Gastrocnemius medialis (tissue), 4 donors: ENCODE measurements at regions not wholly inside any gene's neighbourhood (a gene's known extent, or its start where the extent isn't known, plus 50 kb on each side); places are given as distances from the start of the nearest gene placed in this dataset.
A peak's percentile ranks its signal among the peaks of the same experiment; 100 is the strongest.

Experiments
- ATAC-seq, 2 donors: fragments of 150-250 bp; one replicate each; pipeline ENCODE4 v1.9.1; 2016
- DNase-seq, 2 donors: peaks; one replicate each; pipeline ENCODE4 v3.0.0-alpha.2; 2019
- H3K27ac ChIP-seq, 4 donors: fragments of 200-600 bp; sonication (generic); 1 replicate in 1 of 4; 2 replicates in 3 of 4; pipeline ENCODE4 v1.5.1; 2016 to 2018; ENCODE audit warnings: mild to moderate bottlenecking in 2 of 4, moderate library complexity in 1 of 4
- H3K27me3 ChIP-seq, 3 donors: fragments of 200-600 bp; sonication (generic) in 2 of 3; 1 replicate in 1 of 3; 2 replicates in 2 of 3; pipeline versions ENCODE4 v1.5.1 to v1.6.0; 2016 to 2019; ENCODE audit warnings: mild to moderate bottlenecking in 1 of 3, moderate library complexity in 1 of 3
- H3K36me3 ChIP-seq, 2 donors: fragments of 200-600 bp; sonication (generic) in 1 of 2; one replicate each; pipeline ENCODE4 v1.5.1; 2017 to 2018
- H3K4me1 ChIP-seq, 2 donors: fragments of 200-600 bp; sonication (generic) in 1 of 2; one replicate each; pipeline ENCODE4 v1.5.1; 2016 to 2017; ENCODE audit warnings: mild to moderate bottlenecking in 2 of 2
- H3K4me3 ChIP-seq, 4 donors: fragments of 200-600 bp; sonication (generic) in 3 of 4; 1 replicate in 1 of 4; 2 replicates in 3 of 4; pipeline ENCODE4 v1.5.1; 2016 to 2019; ENCODE audit warnings: mild to moderate bottlenecking in 2 of 4
- H3K9me3 ChIP-seq, 3 donors: fragments of 200-600 bp; sonication (generic) in 2 of 3; 1 replicate in 1 of 3; 2 replicates in 2 of 3; pipeline ENCODE4 v1.5.1; 2016 to 2019
- POLR2A ChIP-seq, 2 donors: fragments of 450-650 bp; IDR thresholded peaks; one replicate each; pipeline ENCODE4 v1.6.1; 2017; ENCODE audit warnings: antibody characterized with exemption in 2 of 2, mild to moderate bottlenecking in 2 of 2, moderate library complexity in 2 of 2
- in situ Hi-C, 4 donors: fragments of 200-750 bp; cut with MboI; loops; one replicate each; pipeline versions ENCODE4 v1.15.0 to v1.8.0; 2017; ENCODE audit warnings: low sequenced_read_pairs in 4 of 4
- intact Hi-C: fragments of 100-400 bp; cut with DNase I; formaldehyde crosslinking; loops from one replicate; pipeline ENCODE4 v1.15.1; 2023; ENCODE audit warnings: low total_unique reads
- TF ChIP-seq, protein P1 (sequence below), 5 experiments: fragments of 450-650 bp in 3 of 5; fragments of 200-600 bp in 2 of 5; sonication (generic) in 2 of 5; IDR thresholded peaks in 4 of 5; conservative IDR thresholded peaks in 1 of 5; 1 replicate in 4 of 5; 2 replicates in 1 of 5; pipeline ENCODE4 v1.5.1; 2016 to 2019; ENCODE audit warnings: antibody characterized with exemption in 5 of 5, mild to moderate bottlenecking in 3 of 5, moderate library complexity in 3 of 5

DNA sequence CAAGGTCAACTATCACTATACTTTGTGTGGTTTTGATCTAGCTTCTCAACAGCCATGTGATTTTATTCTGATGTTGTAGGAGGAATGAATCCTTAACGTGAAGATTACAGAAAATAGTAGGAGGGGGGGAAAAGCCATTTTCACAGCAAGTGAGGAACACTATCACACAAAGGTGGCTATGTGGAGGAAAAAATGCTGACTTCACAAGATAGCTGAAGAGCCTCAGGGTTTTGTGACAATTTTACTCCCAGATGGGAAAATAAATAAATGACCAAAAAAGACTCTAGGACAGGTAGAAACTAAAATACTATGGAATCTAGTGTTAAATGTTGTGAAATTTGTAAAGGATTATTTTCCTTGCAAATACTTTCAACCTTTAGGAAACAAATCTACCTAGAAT lies 281.0 kb downstream of the ADRA2A start:
- no peak overlapping the region for H3K27ac ChIP-seq
- H3K36me3 ChIP-seq = no peaks in the 10 kb centered on the region
- DNase-seq = no peak
- ATAC-seq = no peak
- in situ Hi-C loops (loop anchor here in 2 of 4 donors (25.0 kb wide), 1 partner anchor 271 kb away; the partner anchor contains the start of gene ADRA2A (in 2 of the 2)), intact Hi-C loops (no loop called here)
- peaks cover 0 to 7% (median 0%) of the 10 kb centered on the region in 3 donors for H3K27me3 ChIP-seq
- no peak for TF ChIP-seq POLR2A (IDR thresholded peaks at IDR 0.05)
- TF ChIP-seq, protein P1, sequence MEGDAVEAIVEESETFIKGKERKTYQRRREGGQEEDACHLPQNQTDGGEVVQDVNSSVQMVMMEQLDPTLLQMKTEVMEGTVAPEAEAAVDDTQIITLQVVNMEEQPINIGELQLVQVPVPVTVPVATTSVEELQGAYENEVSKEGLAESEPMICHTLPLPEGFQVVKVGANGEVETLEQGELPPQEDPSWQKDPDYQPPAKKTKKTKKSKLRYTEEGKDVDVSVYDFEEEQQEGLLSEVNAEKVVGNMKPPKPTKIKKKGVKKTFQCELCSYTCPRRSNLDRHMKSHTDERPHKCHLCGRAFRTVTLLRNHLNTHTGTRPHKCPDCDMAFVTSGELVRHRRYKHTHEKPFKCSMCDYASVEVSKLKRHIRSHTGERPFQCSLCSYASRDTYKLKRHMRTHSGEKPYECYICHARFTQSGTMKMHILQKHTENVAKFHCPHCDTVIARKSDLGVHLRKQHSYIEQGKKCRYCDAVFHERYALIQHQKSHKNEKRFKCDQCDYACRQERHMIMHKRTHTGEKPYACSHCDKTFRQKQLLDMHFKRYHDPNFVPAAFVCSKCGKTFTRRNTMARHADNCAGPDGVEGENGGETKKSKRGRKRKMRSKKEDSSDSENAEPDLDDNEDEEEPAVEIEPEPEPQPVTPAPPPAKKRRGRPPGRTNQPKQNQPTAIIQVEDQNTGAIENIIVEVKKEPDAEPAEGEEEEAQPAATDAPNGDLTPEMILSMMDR (IDR thresholded peaks at IDR 0.05 in 4 of 5, conservative IDR thresholded peaks at IDR 0.05 in 1 of 5) = no peak
- no peaks in the 10 kb centered on the region for H3K9me3 ChIP-seq
- H3K4me3 ChIP-seq = no peak overlapping the region
- no peaks in the 10 kb centered on the region for H3K4me1 ChIP-seq

DNA sequence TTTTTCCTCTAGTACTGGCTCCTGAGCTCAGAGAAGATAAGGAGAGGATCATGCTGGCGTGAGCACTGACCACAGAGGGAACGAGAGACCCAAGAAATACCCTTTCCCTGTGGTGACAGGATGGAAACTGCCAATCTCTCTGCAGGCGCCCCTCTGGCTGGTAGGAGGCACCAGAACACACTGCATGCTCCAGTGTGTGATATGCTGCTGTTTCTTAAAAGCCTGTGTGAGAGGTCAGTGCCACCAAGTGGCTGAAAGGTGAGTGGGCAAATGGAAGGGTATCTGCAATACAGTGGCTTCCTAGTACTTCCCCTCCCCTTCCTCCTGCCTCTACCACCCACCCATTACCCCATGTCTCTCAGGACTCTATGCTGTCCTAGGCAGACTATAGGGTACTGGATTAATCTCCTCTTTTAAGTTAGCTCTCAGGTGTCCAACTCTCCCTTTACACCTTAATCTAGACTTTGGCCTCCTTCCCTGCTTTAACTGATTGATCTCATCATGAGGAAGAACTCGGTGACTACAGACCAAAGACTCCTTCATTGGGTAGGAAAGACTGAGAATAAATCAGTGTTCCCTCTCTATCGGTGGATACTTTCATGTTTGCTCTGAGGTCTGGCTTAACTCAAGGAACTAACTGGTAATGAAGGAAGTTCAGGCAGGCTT lies 283.6 kb downstream of the ADRA2A start:
- Histone ChIP-seq H3K9me3 (no peaks in the 10 kb centered on the region), H3K4me3 (no peak overlapping the region), H3K4me1 (no peaks in the 10 kb centered on the region), H3K36me3 (no peaks in the 10 kb centered on the region), H3K27ac (no peak overlapping the region), H3K27me3 (peaks cover 0 to 7% (median 0%) of the 10 kb centered on the region in 3 donors)
- TF ChIP-seq POLR2A (IDR thresholded peaks at IDR 0.05) = no peak
- TF ChIP-seq, protein P1 (IDR thresholded peaks at IDR 0.05 in 4 of 5, conservative IDR thresholded peaks at IDR 0.05 in 1 of 5) = peak in 3 of 5 experiments; percentile 17 to 40 (median 33)
- in situ Hi-C loops = loop anchor here in 2 of 4 donors (25.0 kb wide), 1 partner anchor 273 kb away; the partner anchor contains the start of gene ADRA2A (in 2 of the 2)
- intact Hi-C loops = loop anchor here (2.0 kb wide), 1 partner anchor 286 kb away; no protein-coding TSS in a partner anchor
- ATAC-seq (no peak), DNase-seq (peak; percentile 2 to 11)

DNA sequence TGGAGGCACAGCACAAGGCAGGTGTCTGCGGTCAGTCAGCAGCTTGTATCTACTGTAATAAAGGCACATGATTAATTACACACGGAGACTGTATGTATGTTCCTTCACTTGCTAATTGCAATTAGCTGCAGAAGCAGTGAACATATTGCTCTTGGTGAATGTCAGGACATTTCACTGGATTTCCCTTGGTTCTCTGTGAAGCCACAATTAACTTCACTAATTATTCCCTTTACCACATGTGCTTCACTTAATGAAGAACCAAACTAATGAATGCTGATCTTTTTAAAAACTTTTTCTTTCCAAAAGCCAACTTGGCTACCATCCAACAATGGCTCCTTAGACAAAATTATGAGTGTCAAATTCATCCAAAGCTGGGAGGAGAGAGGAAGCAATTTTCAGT lies 290.7 kb downstream of the ADRA2A start:
- no peak for TF ChIP-seq POLR2A (IDR thresholded peaks at IDR 0.05)
- TF ChIP-seq, protein P1 (IDR thresholded peaks at IDR 0.05 in 4 of 5, conservative IDR thresholded peaks at IDR 0.05 in 1 of 5) = no peak
- in situ Hi-C loops = loop anchor here in 2 of 4 donors (25.0 kb wide), 1 partner anchor 280 kb away; the partner anchor contains the start of gene ADRA2A (in 2 of the 2)

DNA sequence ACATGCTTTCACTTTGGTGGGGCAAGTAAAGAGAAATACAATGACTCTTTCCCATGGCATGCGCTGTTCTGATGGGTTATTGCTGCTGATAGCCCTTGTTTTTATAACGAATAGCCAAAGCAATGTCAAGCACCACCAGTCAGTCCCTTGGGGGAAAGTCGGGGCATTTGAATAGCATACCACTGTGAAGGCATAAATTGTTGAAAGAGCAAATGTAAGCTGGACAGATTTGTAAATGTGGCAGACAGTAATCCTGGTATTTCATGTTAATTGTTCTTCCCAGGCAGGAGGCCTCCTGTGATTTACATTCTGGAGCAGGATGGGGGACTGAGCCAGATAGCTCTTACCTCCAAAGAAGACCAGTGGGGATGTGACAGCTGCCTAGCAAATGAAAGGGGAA lies 293.3 kb downstream of the ADRA2A start:
- H3K4me3 ChIP-seq = no peak overlapping the region
- in situ Hi-C loops = loop anchor here in 2 of 4 donors (25.0 kb wide), 1 partner anchor 283 kb away; the partner anchor contains the start of gene ADRA2A (in 2 of the 2)
- ATAC-seq = no peak

More for the DNA sequence above, 290.7 kb downstream of the ADRA2A start:
- Histone ChIP-seq H3K27ac (no peak overlapping the region), H3K9me3 (no peaks in the 10 kb centered on the region), H3K4me1 (no peaks in the 10 kb centered on the region), H3K27me3 (no peaks in the 10 kb centered on the region), H3K4me3 (no peak overlapping the region), H3K36me3 (no peaks in the 10 kb centered on the region)
- ATAC-seq (no peak), DNase-seq (no peak)
- intact Hi-C loops = no loop called here

More for the DNA sequence above, 293.3 kb downstream of the ADRA2A start:
- no peaks in the 10 kb centered on the region for H3K4me1 ChIP-seq
- no peak for DNase-seq
- H3K36me3 ChIP-seq = no peaks in the 10 kb centered on the region
- intact Hi-C loops = no loop called here
- H3K27me3 ChIP-seq = no peaks in the 10 kb centered on the region
- TF ChIP-seq, protein P1 (IDR thresholded peaks at IDR 0.05 in 4 of 5, conservative IDR thresholded peaks at IDR 0.05 in 1 of 5) = no peak
- no peak for TF ChIP-seq POLR2A (IDR thresholded peaks at IDR 0.05)
- no peaks in the 10 kb centered on the region for H3K9me3 ChIP-seq
- no peak overlapping the region for H3K27ac ChIP-seq
